NCI-H1436 (cell line): ENCODE measurements at regions not wholly inside any gene's neighbourhood (a gene's known extent, or its start where the extent isn't known, plus 50 kb on each side); places are given as distances from the start of the nearest gene placed in this dataset.

Experiments
- DNase-seq: peaks from one replicate; lab custom pipeline; 2025; lab: John Stamatoyannopoulos, UW

GRCh38 chr16:7185165-7185564 lies 147.5 kb upstream of the RBFOX1 start:
- no peak for DNase-seq

- no peak for DNase-seq
Observed at GRCh38 chr16:7183768-7184167, 148.9 kb upstream of the RBFOX1 start.

GRCh38 chr16:7182510-7183109 lies 150.0 kb upstream of the RBFOX1 start:
- DNase-seq = no peak

- no peak for DNase-seq
Observed at GRCh38 chr16:7177875-7178274, 154.8 kb upstream of the RBFOX1 start.

GRCh38 chr16:7171151-7171550 lies 161.5 kb upstream of the RBFOX1 start:
- no peak for DNase-seq

GRCh38 chr16:7167626-7168025 lies 165.0 kb upstream of the RBFOX1 start:
- no peak for DNase-seq

- DNase-seq = no peak
Observed at GRCh38 chr16:7161891-7162290, 170.8 kb upstream of the RBFOX1 start.

- DNase-seq = no peak
Observed at GRCh38 chr16:7160093-7160492, 172.6 kb upstream of the RBFOX1 start.

- no peak for DNase-seq
Observed at GRCh38 chr16:7158481-7158880, 174.2 kb upstream of the RBFOX1 start.

- no peak for DNase-seq
Observed at GRCh38 chr16:7150230-7150629, 182.4 kb upstream of the RBFOX1 start.

GRCh38 chr16:7148606-7149005 lies 184.0 kb upstream of the RBFOX1 start:
- DNase-seq = no peak

GRCh38 chr16:7140899-7141298 lies 191.7 kb upstream of the RBFOX1 start:
- DNase-seq = no peak

- DNase-seq = no peak
Observed at GRCh38 chr16:7137560-7138330, 194.9 kb upstream of the RBFOX1 start.

GRCh38 chr16:7132465-7132864 lies 200.2 kb upstream of the RBFOX1 start:
- DNase-seq = no peak

GRCh38 chr16:7124701-7125100 lies 207.9 kb upstream of the RBFOX1 start:
- no peak for DNase-seq

- DNase-seq = no peak
Observed at GRCh38 chr16:7124242-7124641, 208.4 kb upstream of the RBFOX1 start.

- DNase-seq = no peak
Observed at GRCh38 chr16:7116734-7117133, 215.9 kb upstream of the RBFOX1 start.

- DNase-seq = no peak
Observed at GRCh38 chr16:7115898-7116297, 216.7 kb upstream of the RBFOX1 start.

GRCh38 chr16:7113949-7114348 lies 218.7 kb upstream of the RBFOX1 start:
- DNase-seq = no peak

- no peak for DNase-seq
Observed at GRCh38 chr16:7113395-7113794, 219.2 kb upstream of the RBFOX1 start.

- no peak for DNase-seq
Observed at GRCh38 chr16:7111265-7111664, 221.4 kb upstream of the RBFOX1 start.

GRCh38 chr16:7107436-7107835 lies 225.2 kb upstream of the RBFOX1 start:
- no peak for DNase-seq

GRCh38 chr16:7103056-7103455 lies 229.6 kb upstream of the RBFOX1 start:
- DNase-seq = no peak

- no peak for DNase-seq
Observed at GRCh38 chr16:7101054-7101453, 231.6 kb upstream of the RBFOX1 start.
